Psoas muscle (tissue), 7 donors: ENCODE measurements at regions not wholly inside any gene's neighbourhood (a gene's known extent, or its start where the extent isn't known, plus 50 kb on each side); places are given as distances from the start of the nearest gene placed in this dataset.
"Not testable (repeated sequence)": the region's sequence is repeated elsewhere in the genome, so short reads cannot be mapped to it uniquely, and the experiment has no call there.

Source experiments
- ATAC-seq, 4 donors: fragments of 200-7000 bp; cut with Tn5 transposase; one replicate each; pipeline ENCODE4 v1.9.1; 2020; ENCODE audit warnings: moderate library complexity in 3 of 4, mild to moderate bottlenecking in 2 of 4
- DNase-seq, 2 donors: peaks; one replicate each; pipeline ENCODE4 v3.0.0-alpha.2; 2020
- H3K27ac ChIP-seq: fragments of 200-600 bp; one replicate; pipeline ENCODE4 v1.8.0; 2022
- H3K27me3 ChIP-seq, 3 donors: fragments of 200-600 bp in 1 of 3; one replicate each; pipeline versions ENCODE4 v1.6.1 to v1.8.0; 2013 to 2022; ENCODE audit warnings: low read length in 2 of 3, mild to moderate bottlenecking in 2 of 3, moderate library complexity in 1 of 3; ENCODE audit not compliant: insufficient read depth in 3 of 3
- H3K36me3 ChIP-seq, 2 donors: fragments of 200-600 bp in 1 of 2; one replicate each; pipeline versions ENCODE4 v1.6.1 to v1.8.0; 2013 to 2022; ENCODE audit warnings: low read depth in 1 of 2, mild to moderate bottlenecking in 1 of 2, moderate library complexity in 1 of 2; ENCODE audit not compliant: insufficient read depth in 1 of 2
- H3K4me1 ChIP-seq: fragments of 200-600 bp; one replicate; pipeline ENCODE4 v1.8.0; 2022
- H3K4me3 ChIP-seq: fragments of 200-600 bp; one replicate; pipeline ENCODE4 v1.8.0; 2022; ENCODE audit warnings: mild to moderate bottlenecking
- H3K9me3 ChIP-seq: fragments of 200-600 bp; one replicate; pipeline ENCODE4 v1.8.0; 2022
- CTCF ChIP-seq: fragments of 200-600 bp; IDR thresholded peaks from one replicate; pipeline ENCODE4 v1.8.0; 2022; ENCODE audit warnings: antibody characterized with exemption
- WGBS, 3 donors: extraction: QIAGEN DNeasy Blood & Tissue Kit; methylation state at CpG; one replicate each; pipeline versions ENCODE4 v1.1.6 to v1.1.7; 2013; 5-methylcytosine and 5-hydroxymethylcytosine counted together
- intact Hi-C, 2 donors: fragments of 100-400 bp; cut with DNase I; formaldehyde crosslinking; loops; one replicate each; pipeline versions ENCODE4 v1.11.0 to v1.14.2; 2022
- donor health status: healthy with polysubstance abuse.
- donor health status: DM: no; HTN: no; CAD: no; lungs with moderate emphysema.
- donor health status: Bipolar disorder and iron deficiency.
- donor health status: healthy.
- donor health status: DM: yes; HTN: yes; CAD: no.
- donor health status: DM: no; HTN: no; CAD: no.
- donor health status: DM: yes; HTN: yes; CAD: no.

- intact Hi-C loops, result no loop called here
- no peak for TF ChIP-seq CTCF
- WGBS, 3 donors, result 44 to 58% (median 55%) methylated on average over 4 of the region's 4 CpGs
- no peaks in the 10 kb centered on the region for H3K27me3 ChIP-seq
- no peaks in the 10 kb centered on the region for H3K9me3 ChIP-seq
- H3K4me3 ChIP-seq, result no peak overlapping the region
- H3K4me1 ChIP-seq, result no peaks in the 10 kb centered on the region
- DNase-seq (no peak), ATAC-seq (no peak)
- H3K36me3 ChIP-seq, result no peaks in the 10 kb centered on the region
- no peak overlapping the region for H3K27ac ChIP-seq
Observed at GRCh38 chr6:84635081-84635761, 129.2 kb downstream of the TBX18 start.

GRCh38 chr6:84633771-84634170 is 130.6 kb downstream of the TBX18 start:
- WGBS, 3 donors, result 72 to 75% (median 72%) methylated on average over 1 of the region's 1 CpG
- H3K27ac ChIP-seq, result no peak overlapping the region
- intact Hi-C loops, result no loop called here

GRCh38 chr6:84626527-84626926 is 137.9 kb downstream of the TBX18 start:
- H3K4me1 ChIP-seq, H3K36me3 ChIP-seq, H3K4me3 ChIP-seq, intact Hi-C loops, H3K9me3 ChIP-seq, DNase-seq, ATAC-seq, H3K27ac ChIP-seq, H3K27me3 ChIP-seq: not testable (repeated sequence)
- 90 to 92% (median 91%) methylated on average over 14 of the region's 14 CpGs for WGBS, 3 donors

More at GRCh38 chr6:84633771-84634170, 130.6 kb downstream of the TBX18 start:
- no peak for TF ChIP-seq CTCF
- no peaks in the 10 kb centered on the region for H3K4me1 ChIP-seq
- no peak overlapping the region for H3K4me3 ChIP-seq
- no peaks in the 10 kb centered on the region for H3K27me3 ChIP-seq
- H3K36me3 ChIP-seq, result no peaks in the 10 kb centered on the region
- ATAC-seq (no peak), DNase-seq (no peak)
- no peaks in the 10 kb centered on the region for H3K9me3 ChIP-seq

GRCh38 chr6:84625506-84625905 is 138.9 kb downstream of the TBX18 start:
- ATAC-seq (no peak), DNase-seq (no peak)
- TF ChIP-seq CTCF, result no peak
- Histone ChIP-seq H3K36me3 (no peaks in the 10 kb centered on the region), H3K27ac (no peak overlapping the region), H3K27me3 (no peaks in the 10 kb centered on the region), H3K4me1 (no peaks in the 10 kb centered on the region), H3K4me3 (no peak overlapping the region), H3K9me3 (no peaks in the 10 kb centered on the region)
- intact Hi-C loops, result no loop called here

GRCh38 chr6:84623956-84624680 is 140.3 kb downstream of the TBX18 start:
- Histone ChIP-seq H3K27me3 (no peaks in the 10 kb centered on the region), H3K9me3 (no peaks in the 10 kb centered on the region), H3K36me3 (no peaks in the 10 kb centered on the region), H3K4me1 (no peaks in the 10 kb centered on the region), H3K27ac (no peak overlapping the region), H3K4me3 (no peak overlapping the region)
- intact Hi-C loops, result no loop called here
- 12 to 22% (median 16%) methylated on average over 4 of the region's 4 CpGs for WGBS, 3 donors
- DNase-seq (no peak), ATAC-seq (no peak)
- TF ChIP-seq CTCF, result no peak
